GM12891 (cell line): ENCODE measurements at regions not wholly inside any gene's neighbourhood (a gene's known extent, or its start where the extent isn't known, plus 50 kb on each side); places are given as distances from the start of the nearest gene placed in this dataset.

Source experiments
- DNase-seq: peaks from one replicate; pipeline ENCODE4 v3.0.0; 2011; ENCODE audit warnings: low spot score; ENCODE audit not compliant: insufficient read length
- FAIRE-seq: peaks from 2 replicates; lab custom pipeline; 2011; peaks lifted over from hg19 to GRCh38; lab: Jason Lieb, UNC
- PAX5 ChIP-seq: IDR thresholded peaks from 2 replicates; pipeline ENCODE4 v1.6.1; 2011; ENCODE audit warnings: low read length, moderate library complexity, mild to moderate bottlenecking; ENCODE audit not compliant: insufficient read depth, severe bottlenecking
- POLR2A ChIP-seq: IDR thresholded peaks from 2 replicates; pipeline ENCODE4 v1.6.1; 2011; ENCODE audit warnings: low read depth, low read length, control low read depth
- POLR2AphosphoS5 ChIP-seq: IDR thresholded peaks from 2 replicates; pipeline ENCODE4 v1.6.1; 2011; ENCODE audit warnings: low read depth, low read length, control low read depth
- POU2F2 ChIP-seq: IDR thresholded peaks from 2 replicates; pipeline ENCODE4 v1.6.1; 2011; ENCODE audit warnings: low read depth, mild to moderate bottlenecking, control low read depth, low read length, moderate library complexity
- SPI1 ChIP-seq: IDR thresholded peaks from 2 replicates; pipeline ENCODE4 v1.6.1; 2011; ENCODE audit warnings: low read depth, low read length, control low read depth
- TAF1 ChIP-seq: IDR thresholded peaks from 2 replicates; pipeline ENCODE4 v1.6.1; 2011; ENCODE audit warnings: low read depth, low read length, control low read depth

DNA sequence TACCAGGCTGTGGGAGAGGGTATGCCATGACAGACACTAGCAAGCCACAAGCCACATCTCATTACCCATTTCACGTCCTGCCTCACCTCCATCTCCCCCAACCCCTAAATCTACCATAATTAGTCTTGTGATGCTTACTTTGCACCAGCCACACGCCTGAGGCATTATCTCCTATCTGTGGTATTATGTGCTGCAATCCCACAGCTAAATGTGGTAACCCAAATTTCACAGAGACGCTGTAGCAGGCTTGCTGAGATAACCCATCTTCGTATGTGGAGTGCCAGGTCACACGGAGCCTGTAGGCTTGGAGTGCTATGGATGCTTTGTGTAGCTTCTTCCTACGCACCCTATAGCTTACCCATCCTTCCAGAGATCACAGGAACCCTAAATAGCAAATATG lies 256.7 kb upstream of the KCNH8 start:
- DNase-seq: no peak
- TF ChIP-seq POU2F2 (no peak), PAX5 (no peak), SPI1 (no peak), POLR2A (no peak), TAF1 (no peak), POLR2AphosphoS5 (no peak)

DNA sequence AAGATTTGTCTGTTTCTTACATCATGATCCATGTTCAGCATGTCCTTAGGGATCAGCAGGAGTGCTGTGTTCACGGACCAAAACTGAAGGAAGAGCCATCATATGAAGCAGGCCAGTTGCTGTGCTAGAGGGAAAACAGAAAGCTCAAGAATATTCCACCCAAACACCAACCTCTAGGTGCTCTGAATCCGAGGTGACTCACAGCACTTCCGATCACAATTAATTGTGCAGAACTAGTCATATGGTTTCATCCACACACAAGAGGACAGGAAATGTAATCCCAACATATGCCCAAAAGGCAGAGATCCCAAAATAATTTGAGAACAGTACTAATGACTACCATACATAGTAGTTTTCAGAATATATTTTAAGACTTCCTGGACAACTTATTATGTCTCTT lies 257.9 kb upstream of the KCNH8 start:
- DNase-seq: no peak
- TF ChIP-seq TAF1 (no peak), POLR2AphosphoS5 (no peak), PAX5 (no peak), POLR2A (no peak), SPI1 (no peak), POU2F2 (no peak)
- FAIRE-seq: no peak

More for the DNA sequence above, 256.7 kb upstream of the KCNH8 start:
- FAIRE-seq: no peak

DNA sequence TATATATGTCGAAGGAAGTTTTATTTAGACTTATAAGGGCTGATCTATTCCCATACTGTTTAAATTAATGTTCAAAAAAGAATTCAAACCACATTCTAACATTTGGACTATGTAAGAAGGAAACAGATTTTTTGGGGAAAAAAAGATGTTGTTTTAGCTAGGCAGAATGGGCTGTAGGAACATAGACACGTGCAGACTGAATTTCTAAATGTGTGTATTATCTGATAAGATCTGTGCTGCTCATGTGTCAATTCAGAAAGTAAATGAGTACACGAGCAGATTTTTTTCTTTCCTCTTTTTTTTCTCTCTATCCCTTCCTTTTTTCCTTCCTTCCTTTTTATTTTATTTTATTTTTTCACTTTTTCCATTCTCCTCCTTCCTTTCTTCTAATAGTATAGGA lies 259.5 kb upstream of the KCNH8 start:
- no peak for DNase-seq
- FAIRE-seq: no peak
- TF ChIP-seq PAX5 (no peak), POLR2A (no peak), POLR2AphosphoS5 (no peak), TAF1 (no peak), POU2F2 (no peak), SPI1 (no peak)

DNA sequence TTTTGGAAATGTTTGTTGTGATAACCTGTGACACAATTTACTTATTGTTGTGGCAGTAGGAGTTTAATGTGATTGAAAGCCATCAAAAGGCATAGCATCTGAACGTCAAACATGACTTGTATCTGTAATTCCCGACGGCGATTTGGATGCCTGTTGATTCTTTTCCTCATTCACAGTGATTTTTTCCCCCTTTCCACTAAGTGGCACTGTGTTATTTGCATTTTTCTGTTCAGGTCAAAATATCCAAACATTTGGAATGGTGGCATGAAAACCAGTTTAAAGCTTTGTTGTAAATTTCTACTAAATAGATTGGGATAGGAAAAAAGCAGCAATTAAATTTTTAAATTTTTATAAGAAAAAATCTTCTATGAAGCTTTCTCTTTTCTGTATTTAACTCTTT lies 259.9 kb upstream of the KCNH8 start:
- FAIRE-seq (no peak), DNase-seq (no peak)
- no peak for TF ChIP-seq TAF1
- no peak for TF ChIP-seq SPI1
- no peak for TF ChIP-seq POLR2AphosphoS5
- TF ChIP-seq PAX5: no peak
- no peak for TF ChIP-seq POLR2A
- no peak for TF ChIP-seq POU2F2

DNA sequence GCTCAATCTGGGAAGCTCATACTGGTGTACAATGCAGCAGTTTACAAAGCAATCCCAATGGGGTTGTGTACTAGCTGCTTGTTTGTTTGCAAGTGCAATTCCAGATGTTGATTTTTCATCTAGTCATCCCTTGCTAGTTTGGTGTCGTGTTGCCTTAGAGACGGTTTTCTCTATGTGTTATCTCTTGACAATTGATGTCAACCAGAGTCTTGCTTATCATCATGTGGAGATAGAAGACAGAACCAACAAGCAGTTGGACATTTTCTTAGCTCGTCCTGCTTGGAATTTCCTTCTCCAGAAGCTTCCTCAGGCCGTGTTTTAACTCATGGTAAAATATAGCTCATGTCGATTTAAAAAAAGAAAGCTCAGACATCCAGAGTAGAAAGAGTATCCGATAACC lies 262.0 kb upstream of the KCNH8 start:
- no peak for FAIRE-seq
- no peak for TF ChIP-seq TAF1
- TF ChIP-seq POU2F2: no peak
- no peak for TF ChIP-seq POLR2A
- TF ChIP-seq SPI1: no peak
- TF ChIP-seq POLR2AphosphoS5: no peak
- no peak for TF ChIP-seq PAX5
- DNase-seq: no peak

DNA sequence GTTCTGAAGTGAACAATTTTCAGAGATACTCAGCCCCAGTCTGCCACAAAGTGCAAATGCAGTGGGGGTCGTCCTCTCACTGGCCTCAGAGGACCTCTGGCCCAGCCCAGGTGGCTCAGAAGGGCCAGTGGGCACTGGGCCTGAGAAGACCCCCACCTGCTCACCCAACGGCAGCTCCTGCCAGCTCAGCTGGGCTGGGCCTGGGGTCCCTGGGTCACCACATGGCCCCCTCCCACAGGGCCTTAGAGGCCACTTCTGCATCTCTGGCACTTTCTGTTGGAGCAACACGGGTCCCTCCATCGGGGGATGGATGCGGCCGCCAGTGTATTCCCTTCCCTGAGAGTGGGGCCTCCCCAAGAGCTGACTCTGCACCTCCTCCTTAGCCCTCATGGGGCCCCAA lies 262.7 kb upstream of the KCNH8 start:
- FAIRE-seq (no peak), DNase-seq (no peak)
- TF ChIP-seq TAF1 (no peak), POLR2A (no peak), POU2F2 (no peak), PAX5 (no peak), SPI1 (no peak), POLR2AphosphoS5 (no peak)

DNA sequence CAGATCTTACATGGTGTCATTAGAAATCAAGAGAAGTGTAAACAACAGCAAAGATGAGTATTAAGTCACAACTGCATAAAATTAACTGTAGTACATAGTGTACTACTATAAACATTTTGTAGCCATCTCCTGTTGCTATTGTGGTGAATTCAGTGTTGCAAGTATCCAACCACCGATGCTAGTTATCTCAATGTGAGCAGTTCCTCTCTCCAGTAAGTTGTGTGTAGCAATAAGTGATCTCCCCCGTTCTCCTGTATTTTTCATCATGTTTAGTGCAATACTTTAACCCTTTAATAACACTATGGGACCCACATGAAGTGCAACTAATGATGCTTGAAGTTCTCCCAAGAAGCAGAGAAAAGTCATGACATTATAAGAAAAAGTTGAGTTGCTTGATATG lies 264.7 kb upstream of the KCNH8 start:
- TF ChIP-seq POU2F2: no peak
- no peak for TF ChIP-seq TAF1
- TF ChIP-seq POLR2A: no peak
- no peak for TF ChIP-seq POLR2AphosphoS5
- TF ChIP-seq PAX5: no peak
- no peak for TF ChIP-seq SPI1
- DNase-seq: no peak
- FAIRE-seq: no peak

DNA sequence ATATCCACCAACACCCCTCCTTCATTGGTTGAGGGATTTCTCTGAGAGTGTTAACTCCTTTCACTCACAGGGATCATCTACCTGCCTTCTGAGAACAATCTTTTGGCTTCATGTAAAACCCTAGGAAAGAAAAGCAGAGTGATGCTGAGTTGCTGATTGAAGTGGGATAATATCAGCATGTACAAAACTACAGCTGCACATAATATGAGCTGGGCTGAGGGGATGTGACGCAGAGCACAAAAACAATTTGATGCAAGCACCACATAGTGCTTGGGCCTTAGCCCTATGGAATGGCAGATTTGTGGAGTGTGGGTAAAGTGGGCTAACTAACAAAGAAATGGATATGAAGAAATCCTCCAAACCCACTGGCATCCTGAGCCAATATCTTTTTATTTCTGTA lies 267.6 kb upstream of the KCNH8 start:
- FAIRE-seq (no peak), DNase-seq (no peak)
- TF ChIP-seq POLR2A (no peak), PAX5 (no peak), SPI1 (no peak), POU2F2 (no peak), TAF1 (no peak), POLR2AphosphoS5 (no peak)

DNA sequence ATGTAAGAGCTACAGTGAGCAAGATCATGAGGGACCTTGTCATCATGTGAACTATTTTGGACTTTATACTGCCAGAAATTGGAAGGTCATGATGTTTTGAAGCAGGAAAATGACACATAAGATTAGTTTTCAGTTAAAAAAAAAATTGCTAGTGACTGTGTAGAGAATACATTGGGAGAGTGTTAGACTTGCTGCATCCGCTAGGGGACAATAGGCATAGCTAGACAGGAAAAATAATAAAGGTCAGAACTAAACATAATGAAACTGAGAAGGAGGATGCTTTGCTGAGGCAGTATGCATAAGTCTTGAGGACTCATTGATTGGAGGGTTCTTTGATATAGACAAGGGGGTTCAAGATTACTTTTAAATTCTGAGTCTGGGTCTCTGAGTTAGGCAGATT lies 275.8 kb upstream of the KCNH8 start:
- no peak for FAIRE-seq
- no peak for DNase-seq
- TF ChIP-seq SPI1 (no peak), POLR2A (no peak), TAF1 (no peak), POLR2AphosphoS5 (no peak), POU2F2 (no peak), PAX5 (no peak)

DNA sequence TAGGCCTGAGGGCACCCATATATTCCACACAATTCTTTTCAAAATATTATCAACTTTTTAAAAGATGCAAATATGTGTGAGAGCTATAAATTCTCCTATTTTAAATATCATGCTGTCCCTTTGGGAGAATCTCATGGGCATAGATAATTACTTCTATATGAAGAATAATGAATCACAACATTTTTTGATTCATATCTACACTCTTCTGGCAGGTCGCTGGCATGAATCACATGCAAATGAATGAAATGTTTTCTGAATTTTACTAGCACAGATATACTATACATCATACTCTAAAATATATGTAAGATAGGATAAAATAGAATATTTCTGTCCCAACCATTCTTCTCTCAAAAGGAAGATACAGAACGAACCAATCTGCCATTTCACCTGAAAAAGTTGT lies 277.7 kb upstream of the KCNH8 start:
- no peak for FAIRE-seq
- TF ChIP-seq PAX5 (no peak), POU2F2 (no peak), POLR2AphosphoS5 (no peak), SPI1 (no peak)
- no peak for DNase-seq

DNA sequence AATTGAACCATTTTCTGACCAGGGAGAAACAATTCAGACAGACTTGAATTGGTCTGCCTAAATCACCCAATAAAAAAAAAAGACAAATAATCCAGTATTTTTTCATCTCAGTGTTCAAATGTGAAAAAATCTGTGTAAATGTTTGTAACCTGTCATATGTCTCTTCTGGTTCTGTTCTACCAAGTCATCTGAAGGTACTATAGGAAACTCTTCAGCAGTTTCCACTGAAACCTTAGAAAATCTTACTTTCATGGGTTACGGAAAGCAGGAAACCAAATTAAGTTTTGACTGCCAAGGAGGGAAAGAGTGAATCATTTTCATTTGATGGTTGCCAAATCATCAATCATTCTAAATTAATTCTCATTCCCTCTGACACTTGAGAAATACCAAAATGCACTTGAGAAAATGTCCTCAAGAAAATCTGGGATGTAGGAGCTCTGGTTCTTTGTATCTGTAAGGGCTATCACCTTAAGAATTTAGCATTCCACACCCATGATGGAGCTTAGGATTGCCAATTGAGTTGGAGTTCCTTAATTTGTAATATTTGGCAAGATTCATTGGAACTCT lies 278.2 kb upstream of the KCNH8 start:
- DNase-seq (no peak), FAIRE-seq (no peak)
- TF ChIP-seq POU2F2 (no peak), POLR2A (no peak), SPI1 (no peak), POLR2AphosphoS5 (no peak)
